ENCODE measurements at regions not wholly inside any gene's neighbourhood (a gene's known extent, or its start where the extent isn't known, plus 50 kb on each side); places are given as distances from the start of the nearest gene placed in this dataset.

- in situ Hi-C loops (cut with HindIII; ENCODE audit: extremely low pct_ligation_motif_present, low pct_unique_long_range_greater_than_20kb) (no loop called here), intact Hi-C loops (cut with micrococcal nuclease; ENCODE audit: unreplicated experiment) (no loop called here)
- Histone ChIP-seq H3K4me1 (ENCODE audit: insufficient read depth, low read length) (no peaks in the 10 kb centered on the region), H3K27ac (ENCODE audit: extremely low read length, insufficient read depth, low read length) (no peak overlapping the region), H3K79me2 (ENCODE audit: insufficient read depth, low read length) (no peaks in the 10 kb centered on the region), H3K27me3 (ENCODE audit: control insufficient read depth in 1 of 2, insufficient read depth in 2 of 2, low read length in 2 of 2) (no peaks in the 10 kb centered on the region), H3K36me3 (replicated peaks in 1 of 2; ENCODE audit: control insufficient read depth in 1 of 2, insufficient read depth in 2 of 2, low read length in 2 of 2) (no peaks in the 10 kb centered on the region), H2AFZ (ENCODE audit: low read length) (no peak overlapping the region), H3K9me3 (ENCODE audit: low read length) (no peaks in the 10 kb centered on the region), H3K4me3 (replicated peaks in 1 of 3; ENCODE audit: insufficient read depth in 1 of 3, low read depth in 2 of 3, low read length in 3 of 3) (no peak overlapping the region), H3K9ac (ENCODE audit: insufficient read depth, low read depth, low read length) (no peak overlapping the region), H4K20me1 (ENCODE audit: insufficient read depth, low read length) (no peaks in the 10 kb centered on the region), H3K4me2 (ENCODE audit: low read depth, low read length) (no peak overlapping the region)
- FAIRE-seq (no peak), DNase-seq (ENCODE audit: low spot score) (no peak), ATAC-seq (no peak)
- ChIA-PET POLR2A (no interaction called here), CTCF (ENCODE audit: low intra/inter-chr PET ratio, low total read pairs) (no interaction called here)
- BruUV-seq (replicated peaks), result no TSS peak
- TF ChIP-seq ZNF251 (CRISPR knock-in tag; IDR thresholded peaks at IDR 0.05), result no peak
- no peak for TF ChIP-seq MXD4 (CRISPR knock-in tag; IDR thresholded peaks at IDR 0.05)
- no peak for TF ChIP-seq DMTF1 (CRISPR knock-in tag; IDR thresholded peaks at IDR 0.05)
- TF ChIP-seq ETV6 (CRISPR knock-in tag; conservative IDR thresholded peaks at IDR 0.05), result no peak
- TF ChIP-seq PPARG (CRISPR knock-in tag; conservative IDR thresholded peaks at IDR 0.05), result no peak
- no peak for TF ChIP-seq ZNF644 (CRISPR knock-in tag; IDR thresholded peaks at IDR 0.05; ENCODE audit: low read depth)
- no peak for TF ChIP-seq ATAD3A (CRISPR knock-in tag; IDR thresholded peaks at IDR 0.05)
- no peak for TF ChIP-seq MTA3 (CRISPR knock-in tag; IDR thresholded peaks at IDR 0.05)
- TF ChIP-seq TFE3 (CRISPR knock-in tag; IDR thresholded peaks at IDR 0.05), result no peak
- no peak for TF ChIP-seq ZFP82 (CRISPR knock-in tag; IDR thresholded peaks at IDR 0.05; ENCODE audit: borderline replicate concordance)
- no peak for TF ChIP-seq ZNF878 (CRISPR knock-in tag; IDR thresholded peaks at IDR 0.05)
- TF ChIP-seq CHCHD3 (CRISPR knock-in tag; IDR thresholded peaks at IDR 0.05), result no peak
- TF ChIP-seq ZBTB1 (CRISPR knock-in tag; IDR thresholded peaks at IDR 0.05; ENCODE audit: borderline replicate concordance), result no peak
- TF ChIP-seq POLR2AphosphoS5 (IDR thresholded peaks at IDR 0.05; ENCODE audit: low read depth, low read length), result no peak
- no peak for TF ChIP-seq FOXO4 (CRISPR knock-in tag; conservative IDR thresholded peaks at IDR 0.05)
Observed at GRCh38 chr10:61244261-61244775, 208.9 kb downstream of the TMEM26 start.
